ENCODE measurements at regions not wholly inside any gene's neighbourhood (a gene's known extent, or its start where the extent isn't known, plus 50 kb on each side); places are given as distances from the start of the nearest gene placed in this dataset. TPM values are rescaled to one million over a fixed set of nuclear protein-coding genes. Genes with fewer than 3 reads are reported as not detected.

GRCh38 chr6:90644492-90644891 lies 57.6 kb upstream of the MAP3K7 start:
- Mint-ChIP-seq H3K4me1 (ENCODE audit: low read depth, unreplicated experiment) (no peaks in the 10 kb centered on the region), H3K4me3 (ENCODE audit: unreplicated experiment) (no peak overlapping the region), H3K27ac (ENCODE audit: unreplicated experiment) (no peak overlapping the region), H3K36me3 (ENCODE audit: unreplicated experiment) (no peaks in the 10 kb centered on the region), H3K27me3 (ENCODE audit: unreplicated experiment) (peaks cover 2% of the 10 kb centered on the region), H3K9me3 (ENCODE audit: unreplicated experiment) (peaks cover 4% of the 10 kb centered on the region)
- no peak for DNase-seq
- TF ChIP-seq, protein P1, sequence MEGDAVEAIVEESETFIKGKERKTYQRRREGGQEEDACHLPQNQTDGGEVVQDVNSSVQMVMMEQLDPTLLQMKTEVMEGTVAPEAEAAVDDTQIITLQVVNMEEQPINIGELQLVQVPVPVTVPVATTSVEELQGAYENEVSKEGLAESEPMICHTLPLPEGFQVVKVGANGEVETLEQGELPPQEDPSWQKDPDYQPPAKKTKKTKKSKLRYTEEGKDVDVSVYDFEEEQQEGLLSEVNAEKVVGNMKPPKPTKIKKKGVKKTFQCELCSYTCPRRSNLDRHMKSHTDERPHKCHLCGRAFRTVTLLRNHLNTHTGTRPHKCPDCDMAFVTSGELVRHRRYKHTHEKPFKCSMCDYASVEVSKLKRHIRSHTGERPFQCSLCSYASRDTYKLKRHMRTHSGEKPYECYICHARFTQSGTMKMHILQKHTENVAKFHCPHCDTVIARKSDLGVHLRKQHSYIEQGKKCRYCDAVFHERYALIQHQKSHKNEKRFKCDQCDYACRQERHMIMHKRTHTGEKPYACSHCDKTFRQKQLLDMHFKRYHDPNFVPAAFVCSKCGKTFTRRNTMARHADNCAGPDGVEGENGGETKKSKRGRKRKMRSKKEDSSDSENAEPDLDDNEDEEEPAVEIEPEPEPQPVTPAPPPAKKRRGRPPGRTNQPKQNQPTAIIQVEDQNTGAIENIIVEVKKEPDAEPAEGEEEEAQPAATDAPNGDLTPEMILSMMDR (IDR thresholded peaks at IDR 0.05; ENCODE audit: partially characterized antibody, unreplicated experiment) = no peak

GRCh38 chr6:90643381-90643780 lies 56.5 kb upstream of the MAP3K7 start:
- no peaks in the 10 kb centered on the region for H3K36me3 Mint-ChIP-seq (ENCODE audit: unreplicated experiment)
- peaks cover 4% of the 10 kb centered on the region for H3K9me3 Mint-ChIP-seq (ENCODE audit: unreplicated experiment)
- H3K27me3 Mint-ChIP-seq (ENCODE audit: unreplicated experiment) = peaks cover 3% of the 10 kb centered on the region
- no peak overlapping the region for H3K4me3 Mint-ChIP-seq (ENCODE audit: unreplicated experiment)
- TF ChIP-seq, protein P1 (IDR thresholded peaks at IDR 0.05; ENCODE audit: partially characterized antibody, unreplicated experiment) = no peak
- no peak overlapping the region for H3K27ac Mint-ChIP-seq (ENCODE audit: unreplicated experiment)
- no peak for DNase-seq
- no peaks in the 10 kb centered on the region for H3K4me1 Mint-ChIP-seq (ENCODE audit: low read depth, unreplicated experiment)

DNA sequence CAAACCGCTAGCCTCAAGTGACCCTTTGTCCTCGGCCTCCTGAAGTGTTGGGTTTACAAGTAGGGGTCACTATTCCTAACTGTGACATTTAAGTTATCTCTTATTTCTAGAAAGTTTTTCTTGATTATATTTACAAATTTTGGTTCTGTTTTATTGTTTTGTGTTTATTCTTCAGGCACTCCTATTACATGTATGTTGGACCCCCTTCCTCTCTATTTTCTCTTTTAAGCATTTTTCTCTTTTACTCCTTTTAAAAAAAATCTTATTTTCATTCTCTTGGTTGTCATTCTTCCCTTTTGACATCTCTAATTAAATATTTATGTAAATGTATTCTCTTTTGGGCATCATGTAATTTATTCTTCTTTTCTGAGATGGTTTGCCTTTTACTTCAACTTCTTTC lies 50.4 kb upstream of the MAP3K7 start:
- H3K4me1 Mint-ChIP-seq (ENCODE audit: low read depth, unreplicated experiment) = no peaks in the 10 kb centered on the region
- H3K27ac Mint-ChIP-seq (ENCODE audit: unreplicated experiment) = no peak overlapping the region
- DNase-seq = no peak
- peaks cover 3% of the 10 kb centered on the region for H3K27me3 Mint-ChIP-seq (ENCODE audit: unreplicated experiment)
- peaks cover 2% of the 10 kb centered on the region for H3K9me3 Mint-ChIP-seq (ENCODE audit: unreplicated experiment)
- H3K36me3 Mint-ChIP-seq (ENCODE audit: unreplicated experiment) = no peaks in the 10 kb centered on the region
- TF ChIP-seq, protein P1 (IDR thresholded peaks at IDR 0.05; ENCODE audit: partially characterized antibody, unreplicated experiment) = no peak
- no peak overlapping the region for H3K4me3 Mint-ChIP-seq (ENCODE audit: unreplicated experiment)

Small RNA genes lying in the stretch of these regions (microRNA-seq; reads per million reads assigned to microRNA genes)
- not detected for gene MIR4643 (ENCODE audit: unreplicated experiment)

Data from glutamatergic neuron (in vitro differentiated cells).